Central memory CD4-positive, alpha-beta T cell (primary cell): ENCODE measurements at regions not wholly inside any gene's neighbourhood (a gene's known extent, or its start where the extent isn't known, plus 50 kb on each side); places are given as distances from the start of the nearest gene placed in this dataset.

Source experiments
- DNase-seq: peaks from one replicate; pipeline ENCODE4 v3.0.0; 2022

DNA sequence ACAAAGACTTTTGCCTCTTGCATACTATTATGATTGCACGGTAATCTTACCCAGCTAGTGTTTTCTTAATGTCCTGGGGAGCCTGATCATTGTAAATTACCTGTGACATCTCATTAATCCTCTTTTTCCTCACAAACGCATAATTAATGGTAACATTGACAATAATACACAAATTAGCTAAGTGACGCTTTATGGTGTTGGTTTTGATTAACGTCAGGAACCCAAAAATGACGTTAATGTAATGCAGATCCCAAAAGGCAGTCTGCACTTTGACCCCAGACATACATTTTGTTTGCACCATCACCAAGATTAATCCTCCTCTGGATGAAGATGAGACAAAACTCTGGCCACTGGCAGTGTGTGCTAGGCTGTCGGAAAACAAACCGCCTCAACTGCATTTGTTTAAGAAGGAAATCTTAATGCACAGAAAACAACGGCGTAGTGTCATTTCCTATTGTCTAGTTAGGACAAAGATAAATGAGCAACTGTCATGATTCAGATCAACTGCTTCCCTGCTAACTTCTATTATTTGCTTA is 83.9 kb upstream of the CDIN1 start:
- DNase-seq: no peak

DNA sequence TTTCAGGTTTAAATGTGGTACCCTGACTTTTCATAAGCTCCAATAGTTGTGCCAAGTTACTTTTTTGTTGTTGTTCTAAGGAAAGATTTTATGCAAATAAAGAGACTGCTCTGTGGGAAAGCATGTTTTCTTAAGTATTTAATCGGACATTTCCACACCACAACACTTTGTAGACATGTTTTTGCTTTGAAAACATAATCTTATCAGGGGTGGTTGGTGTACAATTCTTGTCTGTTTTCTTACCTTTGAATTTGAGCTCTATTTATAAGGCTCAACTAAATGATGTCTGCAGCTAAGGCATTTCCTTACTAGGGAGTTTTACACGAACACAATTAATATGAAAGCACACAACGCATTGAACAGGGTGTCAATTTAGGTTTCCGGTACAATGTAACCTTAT is 81.5 kb upstream of the CDIN1 start:
- DNase-seq: no peak

DNA sequence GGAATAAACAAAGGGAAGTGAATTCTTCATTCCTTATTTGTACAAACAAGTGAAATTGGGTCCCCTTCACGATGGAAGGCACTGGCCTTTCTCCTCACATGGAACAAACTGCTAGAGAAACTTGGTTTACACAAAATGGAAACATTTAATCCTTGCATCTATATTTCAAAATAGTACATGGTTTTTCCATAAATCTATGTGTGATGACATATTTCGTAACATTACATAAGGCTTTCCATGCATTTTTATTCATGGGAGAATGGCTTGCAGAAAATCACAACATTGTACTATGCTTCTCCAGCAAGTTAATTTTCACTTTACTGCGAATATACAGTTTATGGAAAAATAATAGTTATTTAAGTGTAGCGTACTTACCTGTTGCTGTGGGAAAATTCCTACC is 81.0 kb upstream of the CDIN1 start:
- no peak for DNase-seq

DNA sequence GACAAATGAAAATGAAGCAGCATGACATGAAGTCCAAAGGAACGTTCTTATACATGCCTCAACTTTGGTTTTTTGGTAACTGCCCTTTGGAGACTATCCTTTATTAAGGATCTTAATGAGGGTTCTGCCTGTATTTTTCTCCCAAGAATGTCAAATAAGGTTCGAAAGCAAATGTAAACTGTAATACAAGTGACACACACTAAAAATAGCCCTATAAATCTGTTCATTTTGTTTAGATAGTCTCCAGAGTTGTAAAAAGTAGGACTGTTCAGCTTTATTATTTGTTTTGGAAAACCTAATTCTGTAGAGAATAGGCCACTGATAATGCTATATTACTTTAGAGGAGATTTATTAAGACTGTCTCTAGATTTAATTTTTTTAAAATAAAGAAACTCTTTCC is 80.5 kb upstream of the CDIN1 start:
- DNase-seq: no peak

DNA sequence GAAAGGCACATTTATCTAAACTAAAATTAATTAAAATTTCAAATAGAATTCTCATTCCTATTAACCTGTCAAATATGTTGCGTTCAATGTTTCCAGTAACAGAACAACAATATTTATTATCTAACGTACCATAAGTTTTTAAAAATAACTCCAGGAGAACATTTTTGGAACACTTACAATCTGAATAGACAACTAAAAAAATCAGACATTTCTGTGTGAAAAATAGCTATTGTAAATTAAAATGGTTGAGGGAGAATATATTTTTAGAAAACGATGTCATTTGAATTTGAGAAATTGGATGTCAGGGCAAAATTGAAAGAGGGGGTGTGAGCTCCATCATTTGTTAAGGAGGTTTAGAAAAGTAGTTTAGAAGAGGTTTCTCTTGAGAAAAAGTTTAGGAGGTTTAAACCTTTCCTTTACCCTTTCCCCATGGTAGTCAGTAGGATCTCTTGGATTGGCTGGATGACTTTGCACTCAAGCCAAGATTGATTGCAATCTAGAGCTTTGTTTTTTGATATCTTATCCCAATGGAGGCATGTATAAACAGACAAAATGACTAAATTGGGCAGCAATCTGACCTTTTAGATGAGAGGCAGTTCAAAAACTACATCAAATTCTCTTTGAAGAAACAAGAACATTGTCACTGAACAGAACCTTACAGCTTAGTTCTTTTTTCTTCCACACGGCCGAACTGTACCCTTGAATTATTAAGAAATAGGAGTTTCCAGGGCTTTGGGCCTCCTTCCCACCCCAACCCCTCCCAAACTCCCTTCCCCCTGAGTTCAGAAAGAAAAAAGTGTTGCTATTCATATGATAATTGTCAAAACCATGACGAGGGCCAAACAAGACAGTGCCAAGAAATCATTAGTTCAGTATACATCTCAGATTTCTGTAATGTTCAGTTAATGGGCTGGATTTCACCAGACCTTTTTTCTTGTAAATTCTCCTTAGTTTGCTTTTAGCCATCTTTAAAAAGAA is 79.7 kb upstream of the CDIN1 start:
- no peak for DNase-seq

DNA sequence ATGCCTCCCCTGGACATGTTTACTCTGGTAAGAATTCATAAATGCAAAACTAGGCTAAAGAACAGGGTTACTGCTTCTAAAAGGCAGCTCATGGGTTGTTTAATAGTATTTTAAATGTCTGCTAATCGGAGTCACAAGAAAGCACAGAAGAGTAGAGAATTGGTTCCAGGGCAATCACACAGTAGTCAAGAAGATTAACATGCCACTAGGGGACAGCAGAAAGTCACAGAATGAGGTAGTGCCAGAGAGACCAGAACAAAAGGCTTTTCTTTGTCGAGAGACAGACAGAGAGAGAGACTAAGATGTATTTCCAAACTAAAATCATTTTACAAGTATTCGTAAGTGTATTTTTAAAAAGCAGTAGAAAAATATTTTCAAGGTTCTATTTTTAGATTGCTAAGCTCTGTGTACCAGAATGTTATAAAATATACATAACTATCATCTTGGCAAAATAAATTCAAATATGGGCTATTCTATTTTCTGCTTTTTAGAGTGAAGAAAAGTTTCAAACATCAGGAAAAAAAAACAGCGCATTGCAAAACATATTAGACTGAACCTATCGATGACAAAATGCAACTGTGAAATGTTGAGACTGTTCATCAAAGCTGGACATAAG is 78.3 kb upstream of the CDIN1 start:
- no peak for DNase-seq

DNA sequence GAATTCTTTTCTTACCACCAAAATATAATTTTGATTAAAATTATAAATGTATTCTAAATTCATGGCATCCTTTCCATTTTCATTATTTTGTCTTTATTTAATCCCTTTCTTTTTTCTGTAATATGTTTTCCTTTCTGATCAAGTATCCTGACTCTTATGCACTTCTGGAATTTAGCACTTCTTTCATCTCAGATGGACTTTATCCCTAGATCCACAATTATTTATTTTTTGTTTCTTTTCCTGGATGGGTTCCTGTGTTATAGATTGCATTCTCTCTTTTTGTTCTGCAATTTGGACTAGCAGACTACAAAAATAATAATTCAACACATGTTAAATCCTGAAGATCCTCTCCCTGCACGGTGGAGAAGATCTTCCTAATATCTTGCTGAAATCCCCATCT is 76.9 kb upstream of the CDIN1 start:
- no peak for DNase-seq

DNA sequence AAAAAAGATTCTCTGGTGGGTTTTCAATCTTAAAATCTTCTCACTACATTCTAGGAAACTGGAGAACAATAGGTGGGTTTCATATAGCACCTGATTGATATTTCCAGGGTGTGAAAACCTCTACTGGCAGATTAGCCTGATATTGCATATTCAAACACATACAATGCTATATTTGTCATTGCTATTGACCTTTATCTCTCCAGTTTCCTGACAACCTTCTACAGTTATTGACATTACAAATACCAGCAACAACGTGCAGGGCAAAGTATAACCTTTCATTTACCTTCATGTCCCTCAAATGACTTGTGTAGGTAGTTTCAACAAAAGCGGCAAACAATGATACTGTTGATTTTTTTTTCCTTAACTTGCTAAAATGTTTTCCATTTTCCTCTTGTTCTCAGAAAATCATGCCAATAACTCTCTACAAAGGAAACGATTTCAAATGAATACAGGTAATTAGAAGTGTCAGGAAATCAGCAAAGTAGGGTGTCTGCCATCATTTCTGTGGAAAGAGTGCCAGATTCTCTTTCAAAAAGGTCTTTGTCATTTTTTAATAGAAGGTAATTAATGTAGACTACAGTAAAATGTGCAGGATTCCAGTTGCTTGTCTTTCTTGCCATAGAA is 72.6 kb upstream of the CDIN1 start:
- no peak for DNase-seq

DNA sequence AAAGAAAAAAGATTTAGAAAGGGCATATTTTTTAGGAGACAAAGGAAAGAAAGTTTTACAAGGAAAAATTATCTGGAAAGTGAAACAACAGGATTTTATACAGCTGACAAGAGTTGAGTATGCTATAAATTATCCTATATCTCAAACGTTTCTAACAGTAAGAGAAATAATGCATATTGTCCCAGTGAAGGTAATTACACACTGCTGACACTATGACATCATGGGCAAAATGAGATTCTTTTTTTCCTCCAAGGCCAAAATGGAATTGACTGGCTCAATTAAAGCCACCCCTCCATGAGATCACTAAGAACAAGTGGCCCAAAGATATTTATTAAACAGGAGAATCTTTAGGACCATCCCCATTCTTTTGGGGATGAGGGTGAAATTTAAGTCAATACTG is 72.0 kb upstream of the CDIN1 start:
- no peak for DNase-seq

DNA sequence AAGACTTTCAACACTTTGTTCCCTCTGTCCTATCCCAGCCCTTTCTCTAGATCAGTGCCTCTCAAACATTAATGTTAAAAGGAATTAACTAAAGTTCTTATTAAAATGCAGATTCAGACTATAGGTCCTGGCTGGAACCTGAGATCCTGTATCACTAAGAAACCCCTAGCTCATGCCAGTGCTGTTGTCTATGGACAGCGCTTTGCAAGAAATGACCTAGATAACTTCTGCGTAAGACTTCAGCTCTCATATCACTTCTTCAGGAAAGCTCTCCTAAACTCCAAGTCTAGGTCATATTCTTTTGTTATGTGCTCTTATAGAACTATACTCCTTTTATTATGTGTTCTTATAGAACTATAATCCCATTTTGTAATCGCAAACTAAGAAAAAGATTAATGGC is 67.8 kb upstream of the CDIN1 start:
- no peak for DNase-seq

DNA sequence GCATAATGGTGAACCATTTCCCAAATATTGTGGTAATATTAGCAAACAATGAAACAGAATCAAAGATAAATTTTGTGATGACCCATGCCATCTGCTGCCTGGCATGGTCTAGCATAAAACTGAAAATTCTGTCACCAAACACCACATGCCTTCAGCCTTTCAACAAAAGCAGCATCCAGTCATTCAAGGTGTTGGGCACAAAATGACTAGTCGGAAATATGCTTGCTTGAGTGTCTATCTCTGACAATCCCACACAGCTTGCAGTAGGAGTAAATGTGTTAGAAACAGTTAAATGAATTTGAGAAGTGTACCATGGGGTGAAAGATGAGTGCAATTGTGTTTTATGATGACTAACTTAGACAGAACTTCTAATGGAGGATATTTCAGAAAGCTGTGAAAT is 61.7 kb upstream of the CDIN1 start:
- DNase-seq: no peak

DNA sequence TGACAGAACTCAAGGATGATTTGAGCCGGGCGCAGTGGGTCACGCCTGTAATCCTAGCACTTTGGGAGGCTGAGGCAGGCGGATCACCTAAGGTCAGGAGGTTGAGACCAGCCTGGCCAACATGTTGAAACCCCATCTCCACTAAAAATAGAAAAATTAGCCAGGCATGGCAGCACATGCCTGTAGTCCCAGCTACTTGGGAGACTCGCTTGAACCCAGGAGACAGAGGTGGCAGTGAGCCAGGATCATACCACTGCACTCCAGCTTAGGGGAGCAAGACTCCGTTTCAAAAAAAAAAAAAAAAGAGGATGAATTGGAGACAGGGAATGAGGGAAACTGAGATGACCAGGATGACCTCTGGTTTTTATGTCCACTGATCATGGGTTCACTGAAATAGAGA is 60.4 kb upstream of the CDIN1 start:
- DNase-seq: no peak

DNA sequence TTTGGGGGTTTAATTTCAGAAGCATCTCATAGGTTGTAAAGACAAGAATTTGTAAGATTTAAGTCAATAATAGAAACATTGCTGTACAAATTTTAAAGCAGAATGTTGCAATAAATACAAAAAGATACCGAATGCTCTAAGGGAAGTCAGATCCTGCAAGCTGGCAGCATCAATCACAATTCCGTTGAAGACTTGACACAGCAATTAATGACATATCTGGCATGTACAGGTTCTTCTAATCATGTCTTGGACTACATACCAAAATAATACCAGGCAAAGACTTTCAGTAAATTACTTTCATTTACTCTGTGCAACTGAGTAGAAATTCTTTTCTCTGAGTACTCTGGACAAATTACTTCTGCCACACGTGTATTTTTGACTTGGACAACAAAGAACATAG is 54.0 kb upstream of the CDIN1 start:
- no peak for DNase-seq

DNA sequence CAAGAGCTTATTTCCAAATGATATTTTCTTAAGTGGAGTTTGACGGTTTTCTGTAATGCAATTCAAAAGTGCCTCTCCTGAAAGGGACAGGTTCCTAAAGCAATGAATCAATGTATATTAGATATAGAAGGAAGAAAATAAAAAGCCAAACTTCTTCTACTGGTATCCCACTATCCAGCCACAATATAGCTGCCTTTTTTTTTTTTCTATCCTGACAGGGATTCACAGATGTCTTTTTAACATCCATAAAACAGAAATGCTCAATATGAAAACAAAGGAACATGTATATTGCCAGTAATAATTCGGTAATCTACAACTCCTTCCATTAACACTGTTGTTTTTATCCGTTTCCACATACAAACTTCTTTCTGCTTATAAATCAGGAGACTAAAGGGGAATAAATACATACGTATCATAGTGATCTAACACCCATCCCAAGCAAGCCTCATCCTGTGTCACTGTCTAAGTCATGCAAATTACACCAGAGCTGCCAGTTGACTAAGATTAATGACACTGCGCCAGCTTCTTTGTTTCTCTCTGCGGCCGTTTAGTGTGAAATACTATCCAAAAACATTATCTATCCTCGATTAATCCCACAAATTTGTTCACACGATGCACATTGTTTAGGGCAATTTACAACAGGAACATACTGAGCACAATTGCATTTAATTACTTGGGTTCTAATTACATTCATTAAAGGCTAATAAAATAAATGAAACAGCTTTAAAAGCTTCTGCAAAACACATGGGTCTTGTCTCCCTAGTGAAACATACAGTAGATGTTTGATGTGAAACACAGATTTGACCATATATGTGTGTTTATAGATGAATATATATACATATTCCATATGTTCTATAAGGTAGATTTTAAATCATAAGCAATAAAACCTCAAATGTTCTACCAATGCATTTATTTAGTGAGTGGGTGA is 51.9 kb upstream of the CDIN1 start:
- no peak for DNase-seq

DNA sequence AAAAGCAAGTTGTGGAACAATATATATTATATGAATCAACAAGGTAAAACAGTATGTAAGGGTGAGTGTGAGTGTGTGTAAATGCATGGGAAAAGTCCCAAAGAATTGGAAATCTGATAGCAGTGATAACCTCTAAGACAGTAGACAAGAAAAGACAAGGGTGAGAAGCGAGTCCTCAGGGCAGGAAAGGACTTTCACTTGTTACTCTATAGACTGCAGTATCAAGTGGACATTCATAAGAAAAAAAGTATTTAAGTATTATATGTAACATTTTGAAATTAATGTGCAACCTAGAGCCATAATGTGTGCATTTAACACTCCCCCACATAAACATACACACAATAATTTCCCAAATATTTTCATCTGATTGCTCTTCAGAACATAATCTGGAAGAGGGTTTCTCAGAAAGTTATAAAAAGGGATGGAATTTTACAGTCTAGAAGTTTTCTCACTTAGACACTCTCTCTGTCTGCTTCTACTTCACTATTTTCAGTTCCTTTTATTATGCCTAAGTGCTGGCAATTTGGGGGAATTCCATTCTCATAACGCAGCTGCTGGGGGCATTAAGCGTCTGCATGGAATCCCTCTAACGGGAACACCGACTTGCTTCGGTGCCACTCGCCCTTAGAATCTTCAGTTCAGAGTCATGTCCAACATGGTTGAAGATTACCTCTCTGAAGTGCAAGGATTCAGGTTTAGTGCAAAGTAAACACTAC is 50.0 kb upstream of the CDIN1 start:
- no peak for DNase-seq
